Thymus (tissue), 11 donors: ENCODE measurements at regions not wholly inside any gene's neighbourhood (a gene's known extent, or its start where the extent isn't known, plus 50 kb on each side); places are given as distances from the start of the nearest gene placed in this dataset.

ENCODE experiments used
- DNase-seq, 9 donors: peaks; one replicate each; pipeline ENCODE4 v3.0.0-alpha.2; 2013; ENCODE audit warnings: low spot score in 9 of 9, low read depth in 6 of 9, missing footprints in 1 of 9
- H3K27ac ChIP-seq, 2 donors: one replicate each; pipeline ENCODE4 v1.5.1; 2013; ENCODE audit warnings: control low read depth in 1 of 2, low read depth in 1 of 2, low read length in 1 of 2, mild to moderate bottlenecking in 1 of 2, moderate library complexity in 1 of 2
- H3K27me3 ChIP-seq, 2 donors: one replicate each; pipeline ENCODE4 v1.5.1; 2013; ENCODE audit warnings: low read length in 1 of 2; ENCODE audit not compliant: control insufficient read depth in 2 of 2, insufficient read depth in 1 of 2
- H3K36me3 ChIP-seq, 2 donors: one replicate each; pipeline ENCODE4 v1.5.1; 2013; ENCODE audit warnings: low read length in 1 of 2, mild to moderate bottlenecking in 1 of 2, moderate library complexity in 1 of 2; ENCODE audit not compliant: control insufficient read depth in 2 of 2, insufficient read depth in 2 of 2
- H3K4me1 ChIP-seq, 2 donors: one replicate each; pipeline ENCODE4 v1.5.1; 2013; ENCODE audit warnings: low read length in 2 of 2; ENCODE audit not compliant: control insufficient read depth in 2 of 2, insufficient read depth in 2 of 2
- H3K4me3 ChIP-seq, 2 donors: one replicate each; pipeline ENCODE4 v1.5.1; 2013; ENCODE audit warnings: low read length in 2 of 2, control low read depth in 1 of 2, mild to moderate bottlenecking in 1 of 2
- H3K9me3 ChIP-seq, 2 donors: one replicate each; pipeline ENCODE4 v1.5.1; 2013; ENCODE audit warnings: low read length in 1 of 2, mild to moderate bottlenecking in 1 of 2; ENCODE audit not compliant: control insufficient read depth in 2 of 2, insufficient read depth in 1 of 2
- WGBS: extraction: QIAGEN DNeasy Blood & Tissue Kit; methylation state at CpG from one replicate; pipeline ENCODE4 v1.1.7; 2013; 5-methylcytosine and 5-hydroxymethylcytosine counted together
- donor health status: healthy.

DNA sequence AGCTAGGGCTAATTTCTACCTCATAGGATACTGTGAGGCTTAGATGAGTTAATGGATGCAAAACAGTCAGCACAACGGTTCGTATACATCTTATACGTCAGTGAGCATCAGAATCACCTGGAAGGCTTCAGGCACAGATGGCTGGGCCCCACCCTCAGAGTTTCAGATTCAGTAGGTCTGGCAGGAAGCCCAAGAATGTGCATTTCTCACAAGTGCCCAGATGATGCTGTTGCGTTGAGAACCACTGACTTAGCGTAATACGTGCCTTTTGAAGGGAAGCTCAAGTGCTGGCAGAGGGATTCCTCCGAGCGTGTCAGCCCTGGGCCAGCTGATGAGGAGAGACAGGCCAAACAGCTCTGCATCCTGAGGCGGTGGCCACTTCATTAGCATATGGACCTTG is 117.1 kb upstream of the WWC1 start:
- no peaks in the 10 kb centered on the region for H3K27me3 ChIP-seq
- WGBS, result 94% methylated on average over 9 of the region's 9 CpGs
- no peaks in the 10 kb centered on the region for H3K9me3 ChIP-seq
- no peaks in the 10 kb centered on the region for H3K4me1 ChIP-seq
- no peaks in the 10 kb centered on the region for H3K36me3 ChIP-seq
- H3K27ac ChIP-seq, result no peak overlapping the region
- no peak for DNase-seq
- H3K4me3 ChIP-seq, result no peak overlapping the region

DNA sequence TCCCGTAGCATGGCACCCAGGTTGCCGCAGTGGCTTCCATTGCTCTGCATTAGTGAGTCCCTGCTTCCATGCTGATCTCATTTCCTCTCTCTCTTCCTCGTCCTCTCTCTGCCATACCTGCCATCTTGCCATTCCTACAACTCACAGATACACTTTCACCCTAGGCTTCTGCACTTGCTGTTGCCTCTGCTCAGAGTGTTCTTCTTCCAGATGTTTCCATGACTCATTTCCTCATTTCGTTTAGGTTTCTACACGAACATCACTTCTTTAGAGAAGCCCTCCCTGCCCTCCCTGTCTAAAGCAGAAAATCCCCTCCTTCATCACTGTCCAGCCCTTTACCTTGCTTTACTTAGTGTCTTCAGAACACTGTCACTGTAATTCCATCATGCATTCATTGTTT is 115.2 kb upstream of the WWC1 start:
- H3K36me3 ChIP-seq, result no peaks in the 10 kb centered on the region
- H3K4me1 ChIP-seq, result no peaks in the 10 kb centered on the region
- H3K27me3 ChIP-seq, result no peaks in the 10 kb centered on the region
- H3K9me3 ChIP-seq, result no peaks in the 10 kb centered on the region
- H3K4me3 ChIP-seq, result no peak overlapping the region
- 59% methylated on average over 5 of the region's 5 CpGs for WGBS
- no peak for DNase-seq
- H3K27ac ChIP-seq, result no peak overlapping the region

DNA sequence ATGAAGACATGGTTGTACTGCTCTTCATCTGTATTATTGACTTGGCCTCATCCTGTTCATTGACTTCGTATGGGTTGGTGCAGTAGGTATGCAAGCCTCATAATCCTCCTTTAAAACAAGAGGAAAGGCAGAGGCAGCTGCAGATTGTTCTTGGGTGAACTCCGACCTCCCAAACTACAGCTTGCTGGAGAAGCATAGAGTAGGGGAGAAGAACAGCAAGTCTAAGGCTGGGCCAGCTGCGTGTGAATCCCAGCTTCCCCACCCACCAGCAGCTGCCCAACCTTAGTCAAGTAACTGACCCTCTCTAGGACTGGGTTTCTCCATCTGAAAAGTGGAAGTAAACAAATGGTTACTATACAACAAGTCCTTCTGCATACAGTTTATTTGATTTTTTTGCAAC is 114.5 kb upstream of the WWC1 start:
- no peak overlapping the region for H3K4me3 ChIP-seq
- no peak overlapping the region for H3K27ac ChIP-seq
- H3K9me3 ChIP-seq, result no peaks in the 10 kb centered on the region
- H3K27me3 ChIP-seq, result no peaks in the 10 kb centered on the region
- H3K36me3 ChIP-seq, result no peaks in the 10 kb centered on the region
- H3K4me1 ChIP-seq, result no peaks in the 10 kb centered on the region
- WGBS, result 94% methylated on average over 3 of the region's 3 CpGs
- DNase-seq, result no peak

GRCh38 chr5:168177831-168178450 is 113.5 kb upstream of the WWC1 start:
- Histone ChIP-seq H3K36me3 (no peaks in the 10 kb centered on the region), H3K9me3 (no peaks in the 10 kb centered on the region), H3K27me3 (no peaks in the 10 kb centered on the region), H3K4me1 (no peaks in the 10 kb centered on the region), H3K27ac (no peak overlapping the region), H3K4me3 (no peak overlapping the region)
- WGBS, result 88% methylated on average over 14 of the region's 14 CpGs
- no peak for DNase-seq

DNA sequence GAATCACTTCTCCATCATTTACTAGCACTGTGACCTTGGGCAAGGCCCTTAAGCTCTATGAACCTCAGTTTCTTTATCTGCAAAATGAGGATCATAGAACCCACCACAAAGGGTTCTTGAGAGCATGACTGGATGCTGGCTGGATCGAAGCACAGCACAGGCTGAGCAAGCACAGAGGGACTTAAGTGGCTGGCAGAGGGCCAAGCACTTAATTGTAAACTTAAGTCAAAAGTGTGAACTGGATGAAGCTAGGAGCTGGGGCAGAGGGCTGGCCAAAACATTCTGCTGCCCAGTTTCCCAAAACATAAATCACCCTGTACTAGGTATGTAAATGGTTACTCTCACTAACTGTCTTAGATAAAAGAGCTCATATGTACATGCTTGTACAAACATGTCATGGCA is 112.3 kb upstream of the WWC1 start:
- Histone ChIP-seq H3K9me3 (no peaks in the 10 kb centered on the region), H3K4me1 (no peaks in the 10 kb centered on the region), H3K36me3 (no peaks in the 10 kb centered on the region), H3K27ac (no peak overlapping the region), H3K27me3 (no peaks in the 10 kb centered on the region), H3K4me3 (no peak overlapping the region)
- DNase-seq, result no peak
- 87% methylated on average over 1 of the region's 1 CpG for WGBS

GRCh38 chr5:168182269-168182668 is 109.2 kb upstream of the WWC1 start:
- WGBS, result 93% methylated on average over 6 of the region's 6 CpGs
- no peaks in the 10 kb centered on the region for H3K4me1 ChIP-seq
- H3K27ac ChIP-seq, result no peak overlapping the region
- H3K36me3 ChIP-seq, result no peaks in the 10 kb centered on the region
- H3K9me3 ChIP-seq, result no peaks in the 10 kb centered on the region
- no peaks in the 10 kb centered on the region for H3K27me3 ChIP-seq
- DNase-seq, result no peak
- no peak overlapping the region for H3K4me3 ChIP-seq

DNA sequence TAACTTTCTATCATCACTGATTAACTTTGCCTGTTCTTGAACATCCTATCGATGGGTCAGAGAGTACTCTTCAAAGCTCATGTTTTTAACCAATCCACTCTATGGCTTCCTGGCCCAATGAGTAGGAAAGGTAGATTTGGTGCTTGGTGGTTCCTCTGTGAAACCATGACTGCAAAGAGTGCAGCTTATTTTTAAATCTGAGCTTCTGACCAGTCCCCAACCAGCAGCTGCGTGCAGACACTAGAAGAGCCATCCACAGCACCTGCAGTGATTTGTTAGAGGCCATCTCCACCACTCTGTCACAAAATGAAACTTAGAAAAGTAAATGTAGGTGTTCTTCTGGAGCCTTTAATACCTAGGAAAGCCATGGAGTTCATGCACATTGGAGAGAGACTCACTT is 107.3 kb upstream of the WWC1 start:
- Histone ChIP-seq H3K9me3 (no peaks in the 10 kb centered on the region), H3K4me1 (no peaks in the 10 kb centered on the region), H3K4me3 (no peak overlapping the region), H3K36me3 (no peaks in the 10 kb centered on the region), H3K27ac (no peak overlapping the region), H3K27me3 (no peaks in the 10 kb centered on the region)
- WGBS, result 97% methylated on average over 2 of the region's 2 CpGs
- DNase-seq, result no peak

- Histone ChIP-seq H3K27me3 (no peaks in the 10 kb centered on the region), H3K4me1 (no peaks in the 10 kb centered on the region), H3K27ac (no peak overlapping the region), H3K9me3 (no peaks in the 10 kb centered on the region), H3K36me3 (no peaks in the 10 kb centered on the region), H3K4me3 (no peak overlapping the region)
- 95% methylated on average over 18 of the region's 18 CpGs for WGBS
- DNase-seq, result no peak
Measured at GRCh38 chr5:168186289-168187074, 105.0 kb upstream of the WWC1 start.

DNA sequence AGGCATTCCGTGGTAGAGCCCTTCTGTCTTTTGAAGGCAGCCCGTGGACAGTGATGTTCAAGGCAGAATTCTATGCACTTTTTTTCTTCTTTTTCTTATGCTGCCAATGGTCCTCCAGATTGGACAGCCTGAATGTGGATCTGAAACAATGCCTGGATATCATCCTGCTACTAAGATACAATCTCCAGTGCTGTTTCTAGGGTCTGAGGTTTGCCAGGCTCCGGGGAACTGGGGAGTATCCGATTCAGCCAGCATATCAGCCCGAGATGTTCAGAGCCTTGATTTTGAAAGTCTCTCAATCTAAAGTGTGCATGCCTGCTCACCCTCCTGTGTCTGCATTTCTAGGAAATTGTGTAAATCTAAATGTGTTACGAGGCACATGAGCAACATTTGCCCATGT is 103.8 kb upstream of the WWC1 start:
- no peak for DNase-seq
- Histone ChIP-seq H3K27me3 (no peaks in the 10 kb centered on the region), H3K9me3 (no peaks in the 10 kb centered on the region), H3K27ac (no peak overlapping the region), H3K36me3 (no peaks in the 10 kb centered on the region), H3K4me3 (no peak overlapping the region), H3K4me1 (no peaks in the 10 kb centered on the region)
- WGBS, result 92% methylated on average over 6 of the region's 6 CpGs
